Activated naive CD8-positive, alpha-beta T cell treated with anti-CD3 and anti-CD28 coated beads, Interleukin-2, amount 50 U/mL, for 24 hours (primary cell): ENCODE measurements at regions not wholly inside any gene's neighbourhood (a gene's known extent, or its start where the extent isn't known, plus 50 kb on each side); places are given as distances from the start of the nearest gene placed in this dataset.

Experiments
- ATAC-seq: fragments of 150-1000 bp; cut with Tn5 transposase; one replicate; pipeline ENCODE4 v1.10.0; 2021
- DNase-seq: peaks from one replicate; pipeline ENCODE4 v3.0.0; 2021
- H3K27ac Mint-ChIP-seq: one replicate; pipeline ENCODE4 v1.8.0; 2021; ENCODE audit warnings: mild to moderate bottlenecking, mixed read lengths
- H3K27me3 Mint-ChIP-seq: one replicate; pipeline ENCODE4 v1.8.0; 2021; ENCODE audit warnings: mixed read lengths
- H3K36me3 Mint-ChIP-seq: one replicate; pipeline ENCODE4 v1.8.0; 2021; ENCODE audit warnings: low read depth, mixed read lengths
- H3K4me1 Mint-ChIP-seq: one replicate; pipeline ENCODE4 v1.8.0; 2021; ENCODE audit warnings: mixed read lengths
- H3K4me3 Mint-ChIP-seq: one replicate; pipeline ENCODE4 v1.8.0; 2021; ENCODE audit warnings: mild to moderate bottlenecking, moderate library complexity, mixed read lengths
- H3K9me3 Mint-ChIP-seq: one replicate; pipeline ENCODE4 v1.8.0; 2021; ENCODE audit warnings: mixed read lengths

DNA sequence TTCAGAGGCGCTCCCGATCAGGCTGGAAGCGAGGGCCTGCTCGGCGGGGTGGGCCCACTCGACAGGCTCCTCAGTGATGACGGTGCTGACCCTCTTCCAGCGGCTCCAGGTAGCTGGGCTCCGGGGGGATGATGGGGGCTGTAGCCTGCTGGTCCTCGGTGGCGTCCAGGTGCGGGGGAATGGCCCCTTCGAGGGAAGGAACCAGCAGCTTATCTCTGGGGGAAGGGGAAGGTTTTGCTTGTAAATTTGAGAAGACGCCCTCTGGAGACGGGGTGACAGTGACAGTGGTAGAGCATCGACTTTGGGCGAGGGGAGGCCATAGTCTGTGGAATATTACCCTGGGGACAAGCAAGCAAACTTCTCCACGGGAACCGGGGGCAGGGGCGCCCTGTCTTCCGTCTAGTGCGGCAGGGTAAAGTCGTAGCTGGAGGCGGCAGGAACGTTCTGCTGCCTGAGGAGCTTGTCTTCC is 891.9 kb upstream of the LRRTM1 start:
- DNase-seq (no peak), ATAC-seq (no peak)
- Mint-ChIP-seq H3K27me3 (no peaks in the 10 kb centered on the region), H3K4me1 (no peaks in the 10 kb centered on the region), H3K36me3 (no peaks in the 10 kb centered on the region), H3K27ac (no peak overlapping the region), H3K9me3 (peaks cover 12% of the 10 kb centered on the region), H3K4me3 (no peak overlapping the region)

DNA sequence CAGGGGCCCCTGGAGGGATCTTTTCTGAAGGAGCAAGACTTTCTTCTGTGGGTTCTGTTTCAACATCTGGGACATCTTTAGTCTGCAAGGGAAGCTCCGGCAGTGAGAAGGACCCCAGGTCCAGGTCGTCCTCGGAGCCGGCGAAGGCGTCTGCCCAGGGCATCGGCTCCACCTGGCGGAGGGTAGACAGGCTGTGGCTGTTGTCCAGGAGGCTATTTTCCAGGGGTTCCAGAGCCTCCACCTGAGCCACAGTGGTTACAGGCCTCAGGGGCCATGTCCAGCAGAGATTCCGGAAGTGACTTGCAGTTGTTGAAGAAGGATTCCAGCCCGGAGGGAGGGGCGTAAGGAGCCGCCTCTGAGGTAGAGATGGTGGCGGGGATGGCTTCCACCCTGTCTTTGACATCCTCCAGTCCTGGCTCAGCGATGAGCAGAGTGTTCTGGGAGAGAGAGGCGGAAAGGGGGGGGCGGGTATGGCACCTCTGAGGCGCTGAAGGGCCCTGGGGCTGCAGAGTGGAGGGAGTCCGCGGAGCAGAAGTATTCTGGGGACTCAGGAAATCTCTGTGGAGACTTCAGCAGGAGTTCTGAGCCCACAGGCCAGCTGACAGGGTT is 891.3 kb upstream of the LRRTM1 start:
- DNase-seq, result no peak
- H3K36me3 Mint-ChIP-seq, result no peaks in the 10 kb centered on the region
- peaks cover 12% of the 10 kb centered on the region for H3K9me3 Mint-ChIP-seq
- no peak for ATAC-seq
- no peak overlapping the region for H3K4me3 Mint-ChIP-seq
- no peaks in the 10 kb centered on the region for H3K27me3 Mint-ChIP-seq
- no peaks in the 10 kb centered on the region for H3K4me1 Mint-ChIP-seq
- no peak overlapping the region for H3K27ac Mint-ChIP-seq

DNA sequence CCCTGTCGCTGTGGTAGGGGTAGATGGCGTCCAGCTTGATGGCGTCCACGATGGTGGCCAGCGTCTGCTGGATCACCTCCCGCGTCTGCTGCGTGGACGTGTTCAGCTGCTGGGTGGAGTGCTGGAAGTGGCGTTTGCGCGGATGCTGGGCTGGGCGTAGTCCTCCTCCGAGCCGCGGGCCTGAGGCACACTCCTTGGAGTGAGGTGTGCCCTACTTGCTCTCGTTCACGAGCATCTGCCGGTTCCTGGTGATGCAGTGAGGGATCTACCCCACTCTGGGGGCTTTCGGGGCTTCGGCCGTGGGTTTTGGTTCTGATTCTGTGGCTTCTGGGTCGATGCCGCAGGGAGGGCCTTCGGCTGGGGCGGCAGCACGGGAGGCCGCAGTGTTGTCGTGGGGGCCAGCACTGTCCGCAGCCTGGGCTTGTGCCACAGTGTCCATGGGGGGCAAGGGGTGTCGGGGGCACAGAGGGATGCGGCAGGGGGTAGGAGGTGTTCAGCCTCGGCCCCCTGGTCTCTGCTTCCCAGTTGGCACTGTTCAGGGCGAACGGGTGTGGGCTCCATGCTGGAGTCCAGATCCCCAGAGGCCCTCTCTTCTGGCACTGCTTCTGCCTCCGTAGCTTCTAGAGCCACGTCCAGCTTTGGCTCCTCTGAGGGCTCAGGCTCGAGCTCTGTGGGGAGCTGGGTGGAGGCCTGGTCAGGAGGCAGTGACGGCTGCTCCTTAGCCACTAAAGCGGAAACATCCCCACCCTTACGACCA is 890.6 kb upstream of the LRRTM1 start:
- H3K27ac Mint-ChIP-seq, result no peak overlapping the region
- H3K9me3 Mint-ChIP-seq, result peaks cover 15% of the 10 kb centered on the region
- no peaks in the 10 kb centered on the region for H3K27me3 Mint-ChIP-seq
- no peak for ATAC-seq
- H3K4me3 Mint-ChIP-seq, result no peak overlapping the region
- H3K36me3 Mint-ChIP-seq, result no peaks in the 10 kb centered on the region
- no peak for DNase-seq
- H3K4me1 Mint-ChIP-seq, result no peaks in the 10 kb centered on the region

- H3K4me3 Mint-ChIP-seq, result no peak overlapping the region
- ATAC-seq (no peak), DNase-seq (no peak)
- H3K27me3 Mint-ChIP-seq, result no peaks in the 10 kb centered on the region
- H3K9me3 Mint-ChIP-seq, result peaks cover 15% of the 10 kb centered on the region
- no peaks in the 10 kb centered on the region for H3K36me3 Mint-ChIP-seq
- no peak overlapping the region for H3K27ac Mint-ChIP-seq
- H3K4me1 Mint-ChIP-seq, result no peaks in the 10 kb centered on the region
These were observed 890.0 kb upstream of the LRRTM1 start for GRCh38 chr2:81194581-81194980.

DNA sequence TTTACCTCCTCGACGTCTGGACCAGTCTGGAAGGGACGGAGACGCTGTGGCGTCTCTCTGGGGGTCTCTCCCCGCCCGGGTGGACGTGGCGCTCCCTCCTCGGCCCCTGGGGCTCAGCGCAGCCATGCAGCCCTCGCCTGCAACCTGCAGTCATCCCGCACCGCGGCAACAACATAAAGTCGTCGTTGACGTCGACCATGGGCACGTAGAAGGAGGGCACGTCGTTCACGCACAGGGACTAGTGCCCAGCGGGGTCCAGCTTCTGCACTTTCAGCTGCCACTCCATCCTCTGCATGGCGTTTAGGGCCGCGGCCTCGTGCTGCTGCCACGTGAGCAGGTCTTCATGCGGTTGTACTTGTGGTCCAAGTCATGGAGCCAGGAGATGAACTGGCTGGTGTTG is 889.6 kb upstream of the LRRTM1 start:
- Mint-ChIP-seq H3K36me3 (no peaks in the 10 kb centered on the region), H3K4me1 (no peaks in the 10 kb centered on the region), H3K27ac (no peak overlapping the region), H3K9me3 (peaks cover 15% of the 10 kb centered on the region), H3K27me3 (no peaks in the 10 kb centered on the region), H3K4me3 (no peak overlapping the region)
- ATAC-seq, result no peak
- no peak for DNase-seq

DNA sequence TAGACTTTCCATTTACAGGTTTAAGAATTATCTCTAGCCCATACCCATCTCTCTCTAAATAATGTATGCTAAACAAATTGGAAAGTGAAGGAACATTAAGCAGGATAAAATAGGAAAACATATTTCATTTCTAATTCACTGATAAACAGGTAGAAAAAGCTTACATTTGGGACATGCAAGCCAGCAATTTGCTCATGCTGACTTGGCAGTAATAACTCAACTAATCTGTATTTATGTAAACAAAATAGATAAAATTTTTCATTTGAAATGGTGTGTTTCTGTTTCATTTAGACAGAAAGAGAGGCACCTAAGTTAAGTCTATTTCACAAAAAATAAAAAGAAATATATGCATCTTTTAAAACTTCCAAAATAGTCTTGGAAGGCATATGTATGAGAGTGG is 877.3 kb upstream of the LRRTM1 start:
- H3K9me3 Mint-ChIP-seq, result peaks cover 15% of the 10 kb centered on the region
- H3K4me3 Mint-ChIP-seq, result no peak overlapping the region
- H3K27ac Mint-ChIP-seq, result no peak overlapping the region
- H3K4me1 Mint-ChIP-seq, result no peaks in the 10 kb centered on the region
- no peak for DNase-seq
- no peaks in the 10 kb centered on the region for H3K27me3 Mint-ChIP-seq
- ATAC-seq, result no peak
- H3K36me3 Mint-ChIP-seq, result no peaks in the 10 kb centered on the region

GRCh38 chr2:81171447-81171846 is 866.9 kb upstream of the LRRTM1 start:
- no peaks in the 10 kb centered on the region for H3K36me3 Mint-ChIP-seq
- ATAC-seq, result no peak
- no peak for DNase-seq
- no peak overlapping the region for H3K27ac Mint-ChIP-seq
- H3K4me1 Mint-ChIP-seq, result no peaks in the 10 kb centered on the region
- H3K9me3 Mint-ChIP-seq, result peaks cover 4% of the 10 kb centered on the region
- no peak overlapping the region for H3K4me3 Mint-ChIP-seq
- H3K27me3 Mint-ChIP-seq, result no peaks in the 10 kb centered on the region

GRCh38 chr2:81163583-81163982 is 859.0 kb upstream of the LRRTM1 start:
- H3K27ac Mint-ChIP-seq, result no peak overlapping the region
- H3K27me3 Mint-ChIP-seq, result no peaks in the 10 kb centered on the region
- H3K9me3 Mint-ChIP-seq, result no peaks in the 10 kb centered on the region
- H3K4me1 Mint-ChIP-seq, result no peaks in the 10 kb centered on the region
- ATAC-seq (no peak), DNase-seq (no peak)
- H3K4me3 Mint-ChIP-seq, result no peak overlapping the region
- H3K36me3 Mint-ChIP-seq, result no peaks in the 10 kb centered on the region

- Mint-ChIP-seq H3K27ac (no peak overlapping the region), H3K9me3 (peaks cover 4% of the 10 kb centered on the region), H3K4me3 (no peak overlapping the region), H3K27me3 (no peaks in the 10 kb centered on the region), H3K4me1 (no peaks in the 10 kb centered on the region), H3K36me3 (no peaks in the 10 kb centered on the region)
- DNase-seq, result no peak
- no peak for ATAC-seq
These were observed 854.0 kb upstream of the LRRTM1 start for GRCh38 chr2:81158505-81158904.

- no peak overlapping the region for H3K4me3 Mint-ChIP-seq
- ATAC-seq, result no peak
- no peaks in the 10 kb centered on the region for H3K27me3 Mint-ChIP-seq
- H3K4me1 Mint-ChIP-seq, result no peaks in the 10 kb centered on the region
- H3K27ac Mint-ChIP-seq, result no peak overlapping the region
- H3K36me3 Mint-ChIP-seq, result no peaks in the 10 kb centered on the region
- no peak for DNase-seq
- H3K9me3 Mint-ChIP-seq, result peaks cover 38% of the 10 kb centered on the region
These were observed 843.8 kb upstream of the LRRTM1 start for GRCh38 chr2:81148323-81148722.

GRCh38 chr2:81136296-81136695 is 831.7 kb upstream of the LRRTM1 start:
- H3K36me3 Mint-ChIP-seq, result no peaks in the 10 kb centered on the region
- no peaks in the 10 kb centered on the region for H3K4me1 Mint-ChIP-seq
- H3K27me3 Mint-ChIP-seq, result no peaks in the 10 kb centered on the region

GRCh38 chr2:81097361-81097760 is 792.8 kb upstream of the LRRTM1 start:
- no peak for DNase-seq
- H3K27ac Mint-ChIP-seq, result no peak overlapping the region
- no peaks in the 10 kb centered on the region for H3K4me1 Mint-ChIP-seq
- ATAC-seq, result no peak
- H3K27me3 Mint-ChIP-seq, result no peaks in the 10 kb centered on the region
- peaks cover 8% of the 10 kb centered on the region for H3K9me3 Mint-ChIP-seq
- no peaks in the 10 kb centered on the region for H3K36me3 Mint-ChIP-seq
- H3K4me3 Mint-ChIP-seq, result no peak overlapping the region

More at GRCh38 chr2:81136296-81136695, 831.7 kb upstream of the LRRTM1 start:
- Mint-ChIP-seq H3K27ac (no peak overlapping the region), H3K4me3 (no peak overlapping the region), H3K9me3 (peaks cover 15% of the 10 kb centered on the region)
- DNase-seq, result no peak
- ATAC-seq, result no peak

GRCh38 chr2:81093031-81093430 is 788.5 kb upstream of the LRRTM1 start:
- ATAC-seq, result no peak
- Mint-ChIP-seq H3K4me3 (no peak overlapping the region), H3K9me3 (peaks cover 19% of the 10 kb centered on the region), H3K27me3 (no peaks in the 10 kb centered on the region), H3K36me3 (no peaks in the 10 kb centered on the region), H3K27ac (no peak overlapping the region), H3K4me1 (no peaks in the 10 kb centered on the region)
- no peak for DNase-seq

- no peak for ATAC-seq
- Mint-ChIP-seq H3K9me3 (peaks cover 17% of the 10 kb centered on the region), H3K4me1 (no peaks in the 10 kb centered on the region), H3K27ac (no peak overlapping the region), H3K36me3 (no peaks in the 10 kb centered on the region), H3K4me3 (no peak overlapping the region), H3K27me3 (no peaks in the 10 kb centered on the region)
- no peak for DNase-seq
These were observed 783.1 kb upstream of the LRRTM1 start for GRCh38 chr2:81087646-81088045.

GRCh38 chr2:81084101-81084500 is 779.5 kb upstream of the LRRTM1 start:
- peaks cover 24% of the 10 kb centered on the region for H3K9me3 Mint-ChIP-seq
- no peak for ATAC-seq
- no peak overlapping the region for H3K4me3 Mint-ChIP-seq
- no peak overlapping the region for H3K27ac Mint-ChIP-seq
- no peaks in the 10 kb centered on the region for H3K36me3 Mint-ChIP-seq
- no peaks in the 10 kb centered on the region for H3K4me1 Mint-ChIP-seq
- DNase-seq, result no peak
- no peaks in the 10 kb centered on the region for H3K27me3 Mint-ChIP-seq
